Activated naive CD8-positive, alpha-beta T cell (primary cell): ENCODE measurements at regions not wholly inside any gene's neighbourhood (a gene's known extent, or its start where the extent isn't known, plus 50 kb on each side); places are given as distances from the start of the nearest gene placed in this dataset.

Experiments used
- H3K27ac Mint-ChIP-seq: one replicate; pipeline ENCODE4 v1.8.0; 2021; ENCODE audit warnings: mixed read lengths
- H3K27me3 Mint-ChIP-seq: one replicate; pipeline ENCODE4 v1.8.0; 2021; ENCODE audit warnings: mixed read lengths
- H3K36me3 Mint-ChIP-seq: one replicate; pipeline ENCODE4 v1.8.0; 2021; ENCODE audit warnings: mixed read lengths
- H3K4me1 Mint-ChIP-seq: one replicate; pipeline ENCODE4 v1.8.0; 2021; ENCODE audit warnings: low read depth, mixed read lengths
- H3K4me3 Mint-ChIP-seq: one replicate; pipeline ENCODE4 v1.8.0; 2021; ENCODE audit warnings: mild to moderate bottlenecking, mixed read lengths
- H3K9me3 Mint-ChIP-seq: one replicate; pipeline ENCODE4 v1.8.0; 2021; ENCODE audit warnings: low read depth, mixed read lengths

GRCh38 chr13:30105381-30105780, 202.0 kb downstream of the KATNAL1 start:
- Mint-ChIP-seq H3K4me3 (no peak overlapping the region), H3K9me3 (no peaks in the 10 kb centered on the region), H3K4me1 (no peaks in the 10 kb centered on the region), H3K36me3 (no peaks in the 10 kb centered on the region), H3K27me3 (peaks cover 3% of the 10 kb centered on the region), H3K27ac (no peak overlapping the region)

- Mint-ChIP-seq H3K4me3 (no peak overlapping the region), H3K27me3 (peaks cover 4% of the 10 kb centered on the region), H3K9me3 (no peaks in the 10 kb centered on the region), H3K36me3 (no peaks in the 10 kb centered on the region), H3K27ac (no peak overlapping the region), H3K4me1 (no peaks in the 10 kb centered on the region)
These were observed 204.1 kb downstream of the KATNAL1 start for GRCh38 chr13:30103161-30103840.

- Mint-ChIP-seq H3K4me1 (no peaks in the 10 kb centered on the region), H3K4me3 (no peak overlapping the region), H3K9me3 (no peaks in the 10 kb centered on the region), H3K27ac (no peak overlapping the region), H3K27me3 (peaks cover 2% of the 10 kb centered on the region), H3K36me3 (no peaks in the 10 kb centered on the region)
These were observed 207.1 kb downstream of the KATNAL1 start for GRCh38 chr13:30100226-30100625.

DNA sequence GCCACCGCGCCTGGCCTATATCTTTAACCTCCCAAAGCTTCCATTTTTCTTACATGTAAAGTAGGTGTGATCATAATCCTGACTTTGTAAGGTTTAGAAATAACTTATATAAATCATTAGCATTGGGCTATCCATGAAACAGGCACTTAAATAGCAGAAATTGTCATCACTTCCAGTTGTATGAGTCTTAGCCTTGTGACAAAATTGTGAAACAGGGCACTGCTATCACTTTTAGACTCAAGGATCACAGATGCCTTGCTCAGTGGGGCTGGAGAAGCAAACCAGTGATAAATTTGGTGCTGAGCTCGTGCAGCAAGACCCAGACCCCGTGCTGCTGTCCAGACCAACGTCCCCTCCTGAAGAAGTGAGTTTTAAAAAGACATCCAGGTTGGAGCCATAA, 209.7 kb downstream of the KATNAL1 start:
- no peak overlapping the region for H3K4me3 Mint-ChIP-seq
- no peaks in the 10 kb centered on the region for H3K9me3 Mint-ChIP-seq
- H3K27me3 Mint-ChIP-seq = peaks cover 2% of the 10 kb centered on the region
- H3K4me1 Mint-ChIP-seq = no peaks in the 10 kb centered on the region
- no peak overlapping the region for H3K27ac Mint-ChIP-seq
- H3K36me3 Mint-ChIP-seq = no peaks in the 10 kb centered on the region

DNA sequence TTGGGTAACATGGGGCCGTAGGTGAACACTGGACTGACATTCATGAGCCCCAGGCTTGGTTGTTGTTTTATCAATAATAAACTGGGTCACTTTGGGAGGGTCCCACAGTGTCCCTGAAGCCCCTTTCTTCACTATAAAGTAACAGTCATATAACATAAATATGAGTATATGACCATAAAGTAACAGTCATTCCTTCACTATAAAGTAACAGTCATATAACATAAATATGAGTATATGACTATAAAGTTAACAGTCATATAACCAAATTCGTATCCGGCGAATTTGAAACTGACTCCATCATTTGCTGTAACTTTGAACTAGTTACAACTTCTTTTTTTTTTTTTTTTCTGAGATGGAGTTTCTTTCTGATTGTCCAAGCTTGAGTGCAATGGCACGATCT, 210.3 kb downstream of the KATNAL1 start:
- Mint-ChIP-seq H3K36me3 (no peaks in the 10 kb centered on the region), H3K27ac (no peak overlapping the region), H3K4me1 (no peaks in the 10 kb centered on the region), H3K9me3 (no peaks in the 10 kb centered on the region), H3K27me3 (peaks cover 2% of the 10 kb centered on the region), H3K4me3 (no peak overlapping the region)

DNA sequence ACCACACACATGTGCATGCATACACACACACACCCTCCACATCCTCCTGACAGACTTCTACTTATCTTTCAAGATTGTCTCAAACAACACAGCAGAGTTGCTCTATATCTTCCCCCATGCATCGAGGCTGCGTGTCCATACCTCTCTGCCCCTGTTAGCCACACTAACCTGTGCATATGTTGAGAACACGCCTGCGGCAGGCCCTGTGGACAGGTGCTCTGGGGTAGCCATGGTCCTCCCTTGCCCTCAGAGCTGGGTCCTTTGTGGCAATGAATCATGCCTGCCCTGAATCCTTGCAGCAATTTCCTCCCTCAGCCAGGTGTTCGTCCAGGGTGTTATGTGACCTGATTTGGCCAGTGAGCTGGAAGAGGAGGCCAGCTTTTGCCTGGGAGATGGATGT, 213.3 kb downstream of the KATNAL1 start:
- H3K4me3 Mint-ChIP-seq = no peak overlapping the region
- H3K36me3 Mint-ChIP-seq = no peaks in the 10 kb centered on the region
- H3K9me3 Mint-ChIP-seq = no peaks in the 10 kb centered on the region
- no peak overlapping the region for H3K27ac Mint-ChIP-seq
- no peaks in the 10 kb centered on the region for H3K27me3 Mint-ChIP-seq
- H3K4me1 Mint-ChIP-seq = no peaks in the 10 kb centered on the region

- H3K4me1 Mint-ChIP-seq = no peaks in the 10 kb centered on the region
These were observed 214.1 kb downstream of the KATNAL1 start for GRCh38 chr13:30093236-30093635.

GRCh38 chr13:30091691-30092090, 215.7 kb downstream of the KATNAL1 start:
- no peaks in the 10 kb centered on the region for H3K27me3 Mint-ChIP-seq
- no peak overlapping the region for H3K4me3 Mint-ChIP-seq
- no peak overlapping the region for H3K27ac Mint-ChIP-seq
- no peaks in the 10 kb centered on the region for H3K36me3 Mint-ChIP-seq
- H3K4me1 Mint-ChIP-seq = no peaks in the 10 kb centered on the region
- H3K9me3 Mint-ChIP-seq = no peaks in the 10 kb centered on the region

More at GRCh38 chr13:30093236-30093635, 214.1 kb downstream of the KATNAL1 start:
- Mint-ChIP-seq H3K36me3 (no peaks in the 10 kb centered on the region), H3K27ac (no peak overlapping the region), H3K4me3 (no peak overlapping the region), H3K9me3 (no peaks in the 10 kb centered on the region), H3K27me3 (no peaks in the 10 kb centered on the region)

DNA sequence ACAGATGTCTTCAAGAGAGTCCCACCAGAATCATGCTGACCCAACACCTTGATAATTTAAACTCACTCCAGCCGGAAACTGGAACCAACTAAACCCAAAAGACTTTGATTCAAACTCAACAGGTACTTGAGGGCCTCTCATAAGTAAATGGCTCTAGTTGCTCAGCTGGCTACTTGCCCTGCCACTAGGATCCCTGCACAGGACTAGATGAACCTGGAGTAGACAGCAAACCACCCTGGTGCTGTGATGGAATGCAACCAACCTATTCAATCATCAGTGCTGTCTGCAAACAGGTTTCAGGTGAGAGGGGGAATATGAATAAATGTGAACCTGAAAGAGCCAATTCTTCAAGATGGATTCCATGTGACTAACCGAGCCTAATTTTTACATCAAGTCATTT, 216.3 kb downstream of the KATNAL1 start:
- H3K27me3 Mint-ChIP-seq = no peaks in the 10 kb centered on the region

DNA sequence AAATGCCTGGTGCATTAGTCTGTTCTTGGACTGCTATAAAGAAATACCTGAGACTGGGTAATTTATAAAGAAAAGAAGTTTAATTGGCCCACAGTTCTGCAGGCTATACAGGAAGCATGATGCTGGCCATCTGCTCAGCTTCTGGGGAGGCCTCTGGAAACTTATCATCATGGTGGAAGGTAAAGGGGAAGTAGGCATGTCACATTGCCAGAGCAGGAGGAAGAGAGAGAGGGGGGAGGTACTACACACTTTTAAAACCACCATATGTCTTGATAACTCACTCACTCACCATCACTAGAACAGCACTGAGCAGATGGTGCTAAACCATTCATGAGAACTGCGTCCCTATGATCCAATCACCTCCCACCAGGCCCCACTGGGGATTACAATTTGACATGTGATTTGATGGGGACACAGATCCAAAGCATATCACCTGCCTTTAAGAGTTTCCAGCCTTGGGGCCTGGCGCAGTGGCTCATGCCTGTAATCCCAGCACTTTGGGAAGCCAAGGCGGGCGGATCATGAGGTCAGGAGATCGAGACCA, 219.0 kb downstream of the KATNAL1 start:
- Mint-ChIP-seq H3K4me1 (no peaks in the 10 kb centered on the region), H3K36me3 (no peaks in the 10 kb centered on the region), H3K27me3 (no peaks in the 10 kb centered on the region), H3K27ac (no peak overlapping the region), H3K4me3 (no peak overlapping the region), H3K9me3 (no peaks in the 10 kb centered on the region)

More for the DNA sequence above, 216.3 kb downstream of the KATNAL1 start:
- H3K4me1 Mint-ChIP-seq = no peaks in the 10 kb centered on the region
- no peaks in the 10 kb centered on the region for H3K9me3 Mint-ChIP-seq
- no peaks in the 10 kb centered on the region for H3K36me3 Mint-ChIP-seq
- no peak overlapping the region for H3K4me3 Mint-ChIP-seq
- H3K27ac Mint-ChIP-seq = no peak overlapping the region

DNA sequence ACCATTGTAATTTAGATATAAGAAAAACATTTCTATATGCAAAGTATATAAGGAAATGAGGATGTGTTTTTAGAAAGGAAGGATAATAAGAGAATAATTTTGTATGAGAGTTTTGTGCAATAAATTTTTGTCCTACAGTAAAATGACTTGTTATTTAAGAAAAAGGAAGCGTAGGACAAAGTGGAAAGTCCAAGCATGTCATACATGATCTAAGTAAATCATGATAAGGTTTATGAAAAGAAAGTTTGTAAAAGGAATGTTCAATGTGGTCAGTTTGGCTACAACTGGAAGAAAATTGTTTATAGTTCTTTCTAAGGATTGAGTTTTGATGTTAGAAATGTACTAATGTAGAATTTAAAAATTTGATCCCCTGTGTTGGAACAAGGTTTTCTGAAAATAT, 222.3 kb downstream of the KATNAL1 start:
- Mint-ChIP-seq H3K4me1 (no peaks in the 10 kb centered on the region), H3K4me3 (no peak overlapping the region), H3K27me3 (no peaks in the 10 kb centered on the region), H3K9me3 (no peaks in the 10 kb centered on the region), H3K36me3 (no peaks in the 10 kb centered on the region), H3K27ac (no peak overlapping the region)

DNA sequence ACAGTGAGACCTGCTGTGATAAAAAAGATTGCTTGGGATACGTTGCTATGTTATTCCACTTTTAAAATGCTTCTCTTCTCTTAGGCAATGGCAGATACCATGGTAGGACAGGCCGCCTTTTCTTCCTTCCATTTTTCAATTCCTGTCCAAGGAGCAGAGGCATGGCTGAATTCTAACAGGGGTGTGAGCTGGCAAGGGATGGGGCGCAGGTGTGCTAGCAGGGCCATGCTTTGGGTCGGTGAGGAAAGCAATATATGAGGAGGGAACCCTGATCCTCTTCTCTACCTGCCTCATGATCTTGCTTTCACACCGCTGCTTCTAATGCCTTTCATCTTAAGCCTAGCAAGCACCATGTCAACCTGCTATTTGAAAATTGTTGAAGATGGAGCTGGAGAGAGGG, 225.0 kb downstream of the KATNAL1 start:
- H3K4me3 Mint-ChIP-seq = no peak overlapping the region
- H3K36me3 Mint-ChIP-seq = no peaks in the 10 kb centered on the region
- H3K9me3 Mint-ChIP-seq = no peaks in the 10 kb centered on the region
- H3K27me3 Mint-ChIP-seq = no peaks in the 10 kb centered on the region
- H3K27ac Mint-ChIP-seq = no peak overlapping the region
- no peaks in the 10 kb centered on the region for H3K4me1 Mint-ChIP-seq

- H3K4me3 Mint-ChIP-seq = no peak overlapping the region
- no peaks in the 10 kb centered on the region for H3K4me1 Mint-ChIP-seq
- no peaks in the 10 kb centered on the region for H3K36me3 Mint-ChIP-seq
- no peak overlapping the region for H3K27ac Mint-ChIP-seq
- H3K9me3 Mint-ChIP-seq = no peaks in the 10 kb centered on the region
- H3K27me3 Mint-ChIP-seq = no peaks in the 10 kb centered on the region
These were observed 226.0 kb downstream of the KATNAL1 start for GRCh38 chr13:30081331-30081730.

DNA sequence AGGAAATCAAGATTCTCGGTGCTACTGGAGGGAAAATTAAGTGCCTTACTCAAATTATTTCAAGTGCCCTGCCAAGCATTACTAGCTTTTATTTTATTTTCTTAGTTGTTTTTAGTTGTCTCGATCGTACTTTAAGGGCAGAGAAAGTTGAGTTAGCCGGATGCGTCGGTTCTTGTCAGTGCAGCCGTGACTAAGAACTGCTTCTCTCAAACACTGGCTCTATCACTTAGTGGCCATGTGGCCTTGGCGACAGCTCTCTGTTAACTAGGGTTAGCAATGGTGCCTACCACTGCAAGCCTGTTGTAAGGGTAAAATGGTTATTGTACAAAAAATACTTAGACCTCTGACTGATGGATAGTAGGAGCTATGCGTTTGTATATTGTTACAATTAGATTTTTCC, 227.8 kb downstream of the KATNAL1 start:
- no peak overlapping the region for H3K4me3 Mint-ChIP-seq
- H3K27me3 Mint-ChIP-seq = no peaks in the 10 kb centered on the region
- H3K9me3 Mint-ChIP-seq = no peaks in the 10 kb centered on the region
- H3K27ac Mint-ChIP-seq = no peak overlapping the region
- no peaks in the 10 kb centered on the region for H3K36me3 Mint-ChIP-seq
- peaks cover 3% of the 10 kb centered on the region for H3K4me1 Mint-ChIP-seq

- H3K36me3 Mint-ChIP-seq = no peaks in the 10 kb centered on the region
- H3K4me1 Mint-ChIP-seq = peaks cover 3% of the 10 kb centered on the region
- no peak overlapping the region for H3K27ac Mint-ChIP-seq
- no peak overlapping the region for H3K4me3 Mint-ChIP-seq
- H3K27me3 Mint-ChIP-seq = no peaks in the 10 kb centered on the region
- no peaks in the 10 kb centered on the region for H3K9me3 Mint-ChIP-seq
These were observed 227.6 kb upstream of the UBL3 start for GRCh38 chr13:30078059-30078458.

DNA sequence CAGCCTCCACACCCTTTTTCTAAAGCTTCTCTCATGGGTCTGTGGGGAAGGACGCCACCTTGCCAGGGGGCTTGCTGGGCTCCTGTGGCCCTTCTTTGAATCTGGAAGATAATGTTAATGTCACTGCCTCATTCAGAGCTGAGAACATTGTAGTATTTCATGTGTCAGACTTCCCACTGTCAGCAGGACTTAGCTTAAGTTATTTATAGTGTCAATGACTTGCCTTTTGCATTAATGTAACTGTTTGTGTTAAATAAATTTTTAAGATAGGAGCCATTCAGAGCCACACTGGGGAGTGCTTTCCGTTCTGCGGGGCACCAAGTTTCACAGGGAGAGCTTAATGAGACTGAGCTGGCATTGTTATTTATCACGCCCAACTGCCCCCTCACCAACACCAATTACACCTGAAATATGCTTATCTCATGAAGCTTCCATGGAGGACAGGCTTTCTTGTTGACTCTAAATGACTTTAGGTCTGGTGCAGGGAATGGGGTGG, 226.9 kb upstream of the UBL3 start:
- Mint-ChIP-seq H3K4me1 (peaks cover 3% of the 10 kb centered on the region), H3K4me3 (no peak overlapping the region), H3K36me3 (no peaks in the 10 kb centered on the region), H3K27me3 (no peaks in the 10 kb centered on the region), H3K27ac (no peak overlapping the region), H3K9me3 (no peaks in the 10 kb centered on the region)
